Endothelial cell of umbilical vein (primary cell): ENCODE measurements at regions not wholly inside any gene's neighbourhood (a gene's known extent, or its start where the extent isn't known, plus 50 kb on each side); places are given as distances from the start of the nearest gene placed in this dataset.

Experiments used
- BruUV-seq: library from RNA; stranded (reverse); fragments of 400-500 nt; replicated peaks from 2 replicates; lab custom pipeline; 2021; lab: Mats Ljungman, UMichigan
- CTCF ChIA-PET: fragments of 300-600, 350-600 bp; sonication (Branson Sonifier 250); formaldehyde crosslinking; loops from one replicate; lab custom pipeline; 2021; ENCODE audit warnings: antibody characterized with exemption, inconsistent platforms; lab: Charles Lee
- POLR2A ChIA-PET: fragments of 300-600, 350-600 bp; sonication (Branson Sonifier 250); formaldehyde crosslinking; loops from one replicate; lab custom pipeline; 2021; ENCODE audit warnings: antibody characterized with exemption, inconsistent platforms; lab: Charles Lee
- DNase-seq: peaks from one replicate; pipeline ENCODE4 v3.0.0-alpha.2; 2011; ENCODE audit warnings: low read depth, low spot score
- FAIRE-seq: peaks from 2 replicates; lab custom pipeline; 2011; peaks lifted over from hg19 to GRCh38; lab: Jason Lieb, UNC
- H2AFZ ChIP-seq: 2 replicates; pipeline ENCODE4 v1.6.0; 2012; ENCODE audit warnings: low read depth, low read length, control low read depth, inconsistent platforms
- H3K27ac ChIP-seq: 2 replicates; pipeline ENCODE4 v1.5.1; 2011; ENCODE audit warnings: low read depth, mild to moderate bottlenecking, control low read depth, low read length, moderate library complexity; ENCODE audit not compliant: insufficient read depth
- H3K27me3 ChIP-seq, 2 experiments: 2 replicates each; pipeline versions ENCODE4 v1.6.0 to v1.6.1; 2011; ENCODE audit warnings: low read length in 2 of 2, mixed read lengths in 1 of 2; ENCODE audit not compliant: control insufficient read depth in 2 of 2, insufficient read depth in 2 of 2
- H3K36me3 ChIP-seq, 2 experiments: 2 replicates in 1 of 2; 3 replicates in 1 of 2; pipeline ENCODE4 v1.5.1; 2011; ENCODE audit warnings: low read length in 2 of 2, mild to moderate bottlenecking in 1 of 2, moderate library complexity in 1 of 2; ENCODE audit not compliant: control insufficient read depth in 2 of 2, insufficient read depth in 2 of 2; ENCODE audit errors: extremely low read depth in 1 of 2
- H3K4me1 ChIP-seq: 3 replicates; pipeline ENCODE4 v1.5.1; 2011; ENCODE audit warnings: mild to moderate bottlenecking, low read length; ENCODE audit not compliant: control insufficient read depth, insufficient read depth; ENCODE audit errors: extremely low read depth
- H3K4me2 ChIP-seq: 2 replicates; pipeline ENCODE4 v1.6.1; 2011; ENCODE audit warnings: low read length, control low read depth, mixed read lengths; ENCODE audit not compliant: insufficient read depth
- H3K4me3 ChIP-seq, 3 experiments: fragments of 200-600 bp in 1 of 3; sonication (generic), shearing (Covaris generic) in 1 of 3; replicated peaks in 1 of 3; 2 replicates each; pipeline ENCODE4 v1.5.1; 2011 to 2016; ENCODE audit warnings: control low read depth in 3 of 3, low read length in 3 of 3, mild to moderate bottlenecking in 2 of 3, inconsistent platforms in 1 of 3, low read depth in 1 of 3, moderate library complexity in 1 of 3; ENCODE audit not compliant: insufficient read depth in 1 of 3
- H3K79me2 ChIP-seq: 2 replicates; pipeline ENCODE4 v1.6.0; 2012; ENCODE audit warnings: low read length, inconsistent platforms; ENCODE audit not compliant: control insufficient read depth, insufficient read depth
- H3K9ac ChIP-seq: replicated peaks from 2 replicates; pipeline ENCODE3; 2011; ENCODE audit warnings: low read length, control low read depth; ENCODE audit not compliant: insufficient read depth; ENCODE audit errors: extremely low read depth
- H3K9me1 ChIP-seq: replicated peaks from 3 replicates; pipeline ENCODE4 v1.6.0; 2011; ENCODE audit warnings: mild to moderate bottlenecking, low read length; ENCODE audit not compliant: control insufficient read depth, insufficient read depth; ENCODE audit errors: extremely low read depth
- H3K9me3 ChIP-seq: replicated peaks from 2 replicates; pipeline ENCODE4 v1.5.1; 2012; ENCODE audit warnings: low read length, inconsistent platforms; ENCODE audit not compliant: control insufficient read depth, insufficient read depth
- H4K20me1 ChIP-seq: replicated peaks from 2 replicates; pipeline ENCODE3; 2011; ENCODE audit warnings: mild to moderate bottlenecking, low read length; ENCODE audit not compliant: control insufficient read depth, insufficient read depth; ENCODE audit errors: extremely low read depth
- EZH2 ChIP-seq: IDR thresholded peaks from 2 replicates; pipeline ENCODE4 v1.6.1; 2012; ENCODE audit warnings: borderline replicate concordance, low read depth, mild to moderate bottlenecking, moderate library complexity, low read length, inconsistent platforms; ENCODE audit not compliant: severe bottlenecking
- FOS ChIP-seq: IDR thresholded peaks from 2 replicates; pipeline ENCODE4 v1.6.1; 2011; ENCODE audit warnings: mild to moderate bottlenecking, low read length, moderate library complexity, borderline replicate concordance; ENCODE audit not compliant: insufficient read depth
- GATA2 ChIP-seq: IDR thresholded peaks from 2 replicates; pipeline ENCODE4 v1.7.0; 2011; ENCODE audit warnings: low read depth, mild to moderate bottlenecking, moderate library complexity, mixed read lengths, low read length; ENCODE audit not compliant: insufficient read length, insufficient read depth
- JUN ChIP-seq: IDR thresholded peaks from 2 replicates; pipeline ENCODE4 v1.6.1; 2011; ENCODE audit warnings: borderline replicate concordance, low read depth; ENCODE audit not compliant: insufficient read length, insufficient read depth
- MYC ChIP-seq: IDR thresholded peaks from one replicate; pipeline ENCODE4 v1.6.1; 2011; ENCODE audit warnings: mild to moderate bottlenecking, low read depth, low read length
- POLR2A ChIP-seq: IDR thresholded peaks from 2 replicates; pipeline ENCODE4 v1.6.1; 2012; ENCODE audit warnings: low read depth, mild to moderate bottlenecking, control low read depth, low read length
- POLR2AphosphoS5 ChIP-seq: IDR thresholded peaks from 2 replicates; pipeline ENCODE4 v1.6.1; 2012; ENCODE audit warnings: low read depth, mild to moderate bottlenecking, control low read depth, low read length, moderate library complexity; ENCODE audit not compliant: insufficient read depth
- dilution Hi-C: fragments of 300-500 bp; cut with MboI; formaldehyde crosslinking; loops from one replicate; pipeline ENCODE4 v1.15.0; 2019; ENCODE audit warnings: low sequenced_read_pairs; ENCODE audit not compliant: extremely low pct_ligation_motif_present
- intact Hi-C: fragments of 100-400 bp; cut with micrococcal nuclease; formaldehyde crosslinking; loops from one replicate; pipeline ENCODE4 v1.10.0; 2022
- TF ChIP-seq, protein P1 (sequence below), 2 donors: IDR thresholded peaks; 1 replicate in 1 of 2; 2 replicates in 1 of 2; pipeline ENCODE4 v1.5.1; 2011; ENCODE audit warnings: low read length in 2 of 2, mild to moderate bottlenecking in 2 of 2, moderate library complexity in 2 of 2, control low read depth in 1 of 2, inconsistent platforms in 1 of 2, low read depth in 1 of 2; ENCODE audit not compliant: insufficient read depth in 1 of 2; ENCODE audit errors: extremely low read depth in 1 of 2
- TF ChIP-seq, protein P2 (sequence below): IDR thresholded peaks from 2 replicates; pipeline ENCODE4 v1.6.1; 2011; ENCODE audit not compliant: insufficient read depth, insufficient read length

DNA sequence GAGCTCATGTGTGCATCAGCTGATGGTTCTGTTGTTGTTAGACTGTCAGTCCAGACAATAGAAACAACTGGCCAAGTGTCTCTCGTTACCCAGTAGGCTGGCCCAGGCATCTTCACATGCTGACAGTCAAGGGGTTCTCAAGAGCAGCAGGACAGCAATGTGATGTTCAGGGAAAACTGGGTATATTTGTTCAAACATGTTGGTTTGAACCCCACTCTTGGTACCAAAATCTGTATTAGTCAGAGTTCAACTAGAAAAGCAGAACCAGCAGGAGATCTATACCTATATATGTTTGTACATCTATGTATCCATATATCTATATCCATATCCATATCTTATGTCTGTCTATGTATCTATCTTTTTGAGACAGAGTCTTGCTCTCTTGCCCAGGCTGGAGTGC, 108.1 kb downstream of the LRRC70 start:
- BruUV-seq: no TSS peak
- Histone ChIP-seq H2AFZ (no peak overlapping the region), H3K9me3 (no peaks in the 10 kb centered on the region), H3K4me1 (no peaks in the 10 kb centered on the region), H3K9me1 (no peaks in the 10 kb centered on the region), H3K36me3 (no peaks in the 10 kb centered on the region), H4K20me1 (no peaks in the 10 kb centered on the region), H3K79me2 (no peaks in the 10 kb centered on the region), H3K9ac (no peak overlapping the region), H3K27ac (no peak overlapping the region), H3K27me3 (no peaks in the 10 kb centered on the region), H3K4me3 (no peak overlapping the region), H3K4me2 (no peak overlapping the region)
- intact Hi-C loops: no loop called here
- DNase-seq (no peak), FAIRE-seq (no peak)
- dilution Hi-C loops: no loop called here
- CTCF ChIA-PET: no interaction called here
- POLR2A ChIA-PET: no interaction called here
- TF ChIP-seq MYC: no peak
- no peak for TF ChIP-seq JUN
- no peak for TF ChIP-seq POLR2A
- no peak for TF ChIP-seq FOS
- TF ChIP-seq, protein P1, sequence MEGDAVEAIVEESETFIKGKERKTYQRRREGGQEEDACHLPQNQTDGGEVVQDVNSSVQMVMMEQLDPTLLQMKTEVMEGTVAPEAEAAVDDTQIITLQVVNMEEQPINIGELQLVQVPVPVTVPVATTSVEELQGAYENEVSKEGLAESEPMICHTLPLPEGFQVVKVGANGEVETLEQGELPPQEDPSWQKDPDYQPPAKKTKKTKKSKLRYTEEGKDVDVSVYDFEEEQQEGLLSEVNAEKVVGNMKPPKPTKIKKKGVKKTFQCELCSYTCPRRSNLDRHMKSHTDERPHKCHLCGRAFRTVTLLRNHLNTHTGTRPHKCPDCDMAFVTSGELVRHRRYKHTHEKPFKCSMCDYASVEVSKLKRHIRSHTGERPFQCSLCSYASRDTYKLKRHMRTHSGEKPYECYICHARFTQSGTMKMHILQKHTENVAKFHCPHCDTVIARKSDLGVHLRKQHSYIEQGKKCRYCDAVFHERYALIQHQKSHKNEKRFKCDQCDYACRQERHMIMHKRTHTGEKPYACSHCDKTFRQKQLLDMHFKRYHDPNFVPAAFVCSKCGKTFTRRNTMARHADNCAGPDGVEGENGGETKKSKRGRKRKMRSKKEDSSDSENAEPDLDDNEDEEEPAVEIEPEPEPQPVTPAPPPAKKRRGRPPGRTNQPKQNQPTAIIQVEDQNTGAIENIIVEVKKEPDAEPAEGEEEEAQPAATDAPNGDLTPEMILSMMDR (IDR thresholded peaks at IDR 0.05; ENCODE audit: extremely low read depth in 1 of 2, insufficient read depth in 1 of 2, low read depth in 1 of 2, low read length in 2 of 2): no peak
- TF ChIP-seq, protein P2, sequence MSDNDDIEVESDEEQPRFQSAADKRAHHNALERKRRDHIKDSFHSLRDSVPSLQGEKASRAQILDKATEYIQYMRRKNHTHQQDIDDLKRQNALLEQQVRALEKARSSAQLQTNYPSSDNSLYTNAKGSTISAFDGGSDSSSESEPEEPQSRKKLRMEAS: no peak

DNA sequence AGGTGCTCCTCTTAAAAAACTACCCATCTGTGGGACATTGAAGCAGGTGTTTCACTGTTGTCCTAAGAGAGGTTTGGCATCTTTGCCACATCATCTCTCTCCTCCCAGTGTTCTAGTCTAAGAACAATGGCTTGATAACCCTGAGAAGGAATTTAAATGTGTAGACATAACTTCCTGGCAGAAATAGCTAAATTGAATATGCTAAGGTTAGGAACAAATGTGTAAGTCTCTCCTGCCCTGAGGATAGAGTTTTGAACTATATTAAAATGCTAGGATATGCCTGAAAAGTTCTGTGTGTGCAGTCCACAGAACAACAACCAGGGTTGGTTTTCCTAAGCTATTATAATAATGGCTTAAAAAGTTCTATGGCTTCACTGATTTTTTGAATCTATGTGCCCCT, 106.6 kb downstream of the LRRC70 start:
- BruUV-seq: no TSS peak
- Histone ChIP-seq H2AFZ (no peak overlapping the region), H3K27me3 (no peaks in the 10 kb centered on the region), H3K9me3 (no peaks in the 10 kb centered on the region), H4K20me1 (no peaks in the 10 kb centered on the region), H3K9ac (no peak overlapping the region), H3K4me1 (no peaks in the 10 kb centered on the region), H3K27ac (no peak overlapping the region), H3K79me2 (no peaks in the 10 kb centered on the region), H3K4me3 (no peak overlapping the region), H3K4me2 (no peak overlapping the region), H3K9me1 (no peaks in the 10 kb centered on the region), H3K36me3 (no peaks in the 10 kb centered on the region)
- ChIA-PET POLR2A (no interaction called here), CTCF (no interaction called here)
- FAIRE-seq (no peak), DNase-seq (no peak)
- TF ChIP-seq MYC (no peak), GATA2 (no peak), EZH2 (no peak), POLR2A (no peak), FOS (no peak), POLR2AphosphoS5 (no peak), JUN (no peak)
- TF ChIP-seq, protein P2: no peak
- TF ChIP-seq, protein P1 (IDR thresholded peaks at IDR 0.05; ENCODE audit: extremely low read depth in 1 of 2, insufficient read depth in 1 of 2, low read depth in 1 of 2, low read length in 2 of 2): no peak
- dilution Hi-C loops (no loop called here), intact Hi-C loops (no loop called here)
